Hematopoietic multipotent progenitor cell treated with erythropoietin and hydrocortisone succinate and interleukin-3 and kit ligand, for 4 days (in vitro differentiated cells): ENCODE measurements at regions not wholly inside any gene's neighbourhood (a gene's known extent, or its start where the extent isn't known, plus 50 kb on each side); places are given as distances from the start of the nearest gene placed in this dataset.

ENCODE experiments used
- DNase-seq: peaks from one replicate; pipeline ENCODE4 v3.0.0-alpha.2; 2015

DNA sequence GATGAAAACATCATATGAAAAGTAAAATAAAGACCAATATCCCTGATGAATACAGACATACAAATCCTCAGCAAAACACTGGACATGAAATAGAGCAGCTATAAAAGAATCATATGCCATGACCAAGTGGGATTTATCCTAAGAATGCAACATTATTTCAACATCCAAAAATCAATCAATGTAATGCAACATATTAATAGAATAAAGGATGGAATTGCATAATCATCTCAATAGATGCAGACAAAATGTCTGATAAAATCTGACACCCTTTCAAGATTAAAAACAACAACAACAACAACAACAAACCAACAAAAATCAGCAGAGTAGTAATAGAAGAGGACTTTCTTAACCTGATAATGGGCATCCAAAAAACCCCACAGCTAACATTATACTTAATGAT is 63.8 kb upstream of the IL1R1 start:
- DNase-seq = no peak

DNA sequence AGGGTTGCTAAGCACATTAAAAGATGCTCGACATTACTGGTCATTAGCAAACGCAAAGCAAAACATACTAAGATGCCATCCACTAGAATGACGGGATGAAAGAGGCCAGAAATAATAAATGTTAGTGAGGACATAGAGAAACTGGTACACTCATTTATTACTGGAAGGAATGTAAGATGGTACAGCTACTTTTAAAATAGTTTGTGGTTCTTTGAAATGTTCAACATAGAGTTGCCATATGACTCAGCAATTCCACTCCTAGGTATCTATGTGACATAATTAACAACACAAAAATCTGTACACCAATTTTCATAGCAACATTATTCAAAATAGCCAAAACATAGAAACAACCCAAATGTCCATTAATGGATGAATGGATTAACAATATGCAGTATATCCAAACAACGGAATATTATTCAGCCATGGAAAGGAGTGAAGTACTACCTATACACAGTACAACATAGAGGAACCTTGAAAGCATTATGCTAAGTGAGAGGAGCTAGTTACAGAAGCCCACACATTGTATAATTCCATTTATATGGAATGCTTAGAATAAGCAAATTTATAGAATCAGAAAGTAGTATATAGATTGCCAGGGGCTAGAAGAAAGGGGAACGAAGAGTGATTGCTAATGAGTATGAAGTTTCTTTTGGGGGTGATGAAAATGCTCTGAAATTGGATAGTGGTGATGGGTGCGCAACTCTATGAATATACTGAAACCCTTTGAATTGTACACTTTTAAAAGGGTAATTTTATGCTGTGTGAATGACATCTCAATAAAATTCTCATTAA is 61.9 kb upstream of the IL1R1 start:
- DNase-seq = peak; percentile 36

DNA sequence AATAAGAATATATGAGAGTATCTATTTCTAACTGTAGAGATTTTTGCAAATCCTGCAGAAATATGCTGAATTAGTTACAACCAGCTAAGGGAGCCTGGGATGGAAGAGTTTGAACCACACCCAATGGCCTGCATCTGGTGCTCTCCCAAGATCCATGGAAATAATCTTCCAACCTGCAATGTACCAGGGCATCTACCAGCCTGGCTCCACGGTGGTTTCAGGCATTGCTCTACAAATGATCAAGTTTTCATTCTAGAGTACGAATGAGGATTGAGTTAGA is 61.4 kb upstream of the IL1R1 start:
- no peak for DNase-seq

DNA sequence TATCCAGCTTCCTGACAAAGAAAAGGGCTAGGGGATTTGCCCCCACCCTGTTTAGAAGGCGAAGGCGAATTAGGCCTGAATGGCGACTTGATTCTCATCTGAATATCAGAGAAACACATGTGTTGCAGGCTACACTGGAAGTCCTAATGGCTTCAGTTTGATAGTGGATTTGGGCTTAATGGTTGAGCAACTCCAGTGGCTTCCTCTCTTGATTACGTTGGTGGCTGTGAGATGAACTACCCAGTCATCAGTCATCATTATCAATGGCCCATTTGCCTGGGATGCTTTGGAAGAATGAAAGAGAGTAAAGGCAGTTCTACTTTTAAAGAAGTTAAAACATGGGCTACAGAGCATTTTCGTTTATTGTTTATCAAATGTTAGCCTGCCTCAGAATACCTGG is 60.9 kb upstream of the IL1R1 start:
- DNase-seq = peak; percentile 51

DNA sequence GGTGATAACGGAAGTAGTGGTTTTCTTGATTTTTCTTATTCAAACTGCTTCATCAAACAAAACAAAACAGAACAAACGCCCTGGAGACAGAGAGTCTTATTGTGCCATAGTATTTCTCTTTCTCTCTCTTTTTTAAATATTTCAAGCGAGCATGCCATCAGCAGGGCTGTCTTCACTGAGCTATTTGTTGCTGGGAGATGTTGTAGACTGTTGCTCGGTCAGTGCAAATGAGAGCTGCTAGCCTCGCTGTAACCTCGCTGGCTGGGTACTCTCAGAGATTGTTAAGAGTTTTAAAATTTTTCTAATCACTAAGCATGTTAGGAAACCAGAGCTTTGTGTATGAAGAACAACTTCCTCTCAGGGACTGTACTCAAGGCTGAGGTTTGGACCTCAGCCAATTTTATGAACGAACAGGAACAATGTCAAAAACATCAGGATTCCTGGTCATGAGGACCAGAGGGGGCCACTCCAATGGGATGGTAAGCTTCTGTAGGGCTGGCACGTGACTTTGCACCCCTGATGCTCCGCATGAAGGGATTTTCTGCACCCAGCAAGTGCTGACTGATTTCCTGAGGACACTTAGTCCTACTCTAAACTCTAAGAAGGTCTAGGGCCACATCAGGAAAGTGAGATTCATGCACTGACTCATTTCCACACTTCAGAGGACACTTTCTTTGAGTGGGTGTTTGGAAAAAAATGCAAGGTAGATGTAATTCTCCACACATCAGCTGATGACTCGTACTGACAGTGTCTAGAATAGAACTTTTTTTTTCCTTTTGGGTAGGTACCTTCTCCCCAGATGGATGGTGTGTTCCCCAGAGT is 59.8 kb upstream of the IL1R1 start:
- DNase-seq = peak; percentile 88

DNA sequence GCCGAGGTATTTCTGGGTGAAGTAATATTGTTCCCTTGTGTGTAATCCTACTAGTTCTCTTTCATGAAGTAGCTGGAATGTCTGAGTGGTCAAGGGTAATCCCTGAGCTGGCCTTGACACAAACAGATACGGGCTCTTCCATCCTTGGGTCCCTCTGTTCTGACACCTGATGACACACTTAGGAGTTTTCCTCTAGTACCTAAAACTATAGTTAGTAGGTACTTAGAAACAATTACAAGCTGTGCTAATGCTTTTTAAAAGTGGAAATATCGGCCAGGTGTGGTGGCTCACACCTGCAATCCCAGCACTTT is 59.2 kb upstream of the IL1R1 start:
- no peak for DNase-seq

DNA sequence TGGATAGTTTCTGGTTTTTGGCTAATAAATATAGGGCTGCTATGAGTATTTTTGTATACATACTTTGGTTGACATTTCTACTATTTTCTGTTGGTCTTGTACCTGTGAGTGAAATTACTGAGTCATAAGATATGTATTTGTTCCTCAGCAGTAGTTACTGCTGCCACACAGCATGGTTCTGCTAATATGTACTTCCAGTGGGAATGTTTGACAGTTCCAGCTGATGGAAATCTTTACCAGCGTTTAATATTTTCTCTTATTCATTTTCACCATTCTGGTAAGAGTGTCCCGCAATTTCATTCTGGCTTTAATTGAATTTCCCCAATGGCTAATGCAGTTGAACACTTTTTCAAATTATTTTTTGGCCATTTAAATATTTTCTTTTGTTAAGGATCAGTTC is 57.9 kb upstream of the IL1R1 start:
- DNase-seq = no peak

DNA sequence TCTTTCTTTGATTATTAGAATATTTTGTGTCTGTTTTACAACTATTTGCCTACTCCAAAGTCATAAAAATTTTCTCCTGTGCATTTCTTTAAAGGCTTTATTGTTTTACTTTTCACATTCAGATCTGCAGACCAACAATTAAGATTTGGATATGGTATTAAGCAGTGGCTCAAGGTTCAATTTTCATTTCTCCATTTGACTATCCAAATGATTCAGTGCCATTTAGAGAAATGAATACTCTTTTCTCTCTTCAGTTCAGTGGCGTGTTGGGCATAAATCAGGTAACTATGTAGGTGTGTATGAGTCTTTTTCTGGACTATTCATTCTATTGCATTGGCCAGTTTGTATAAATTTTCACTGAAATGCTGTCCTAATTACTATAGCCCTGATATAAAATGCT is 57.3 kb upstream of the IL1R1 start:
- DNase-seq = no peak

DNA sequence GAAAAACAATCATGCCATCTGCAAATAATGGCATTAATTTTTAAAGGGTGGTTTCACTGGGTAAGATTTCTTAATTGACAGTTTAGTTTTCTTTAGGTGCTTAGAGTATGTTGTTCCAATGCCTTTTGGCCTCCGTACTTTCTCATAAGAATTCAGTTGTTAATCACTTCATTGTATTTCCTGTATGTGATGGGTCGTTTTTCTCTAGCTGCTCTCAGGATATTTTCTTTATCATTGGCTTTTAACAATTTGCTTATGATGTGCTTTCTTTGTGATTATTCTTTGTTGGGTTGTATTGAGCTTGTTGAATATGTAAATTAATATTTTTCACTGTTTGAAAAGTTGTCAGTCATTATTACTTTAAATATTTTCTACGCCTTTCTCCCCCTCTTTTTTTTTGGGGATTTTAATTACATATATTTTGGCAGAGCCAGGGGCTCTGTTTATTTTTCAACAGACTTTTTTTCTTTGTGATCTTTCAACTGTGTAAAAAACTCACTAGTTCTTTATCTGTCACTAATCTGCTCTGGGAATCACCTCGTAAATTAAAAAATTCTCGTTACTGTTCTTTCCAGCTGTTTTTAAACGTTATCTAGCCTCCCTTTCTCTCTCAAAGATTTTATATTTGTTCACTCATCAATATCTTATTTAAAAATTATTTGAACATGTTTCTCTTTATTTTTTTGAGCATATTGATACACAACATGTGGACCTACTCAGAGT is 56.2 kb upstream of the IL1R1 start:
- DNase-seq = no peak

DNA sequence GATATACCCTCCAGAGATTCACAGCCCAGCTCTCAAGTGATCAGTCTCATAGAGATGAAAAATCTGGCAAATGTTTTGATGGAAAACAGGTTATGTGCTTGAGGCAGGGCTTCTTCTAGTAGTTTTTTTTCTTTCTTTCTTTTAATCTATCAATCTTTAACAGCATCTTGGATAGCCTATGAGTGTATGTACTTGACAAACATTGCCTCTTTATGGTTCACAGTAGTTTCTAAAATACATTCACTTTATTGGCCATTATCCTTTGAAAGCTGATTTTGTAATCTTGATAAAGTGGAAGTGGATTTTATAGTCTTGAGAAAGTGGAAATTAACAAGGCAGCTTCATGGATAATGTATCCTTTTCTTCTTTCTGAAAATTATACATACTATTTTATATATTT is 51.4 kb upstream of the IL1R1 start:
- DNase-seq = no peak

DNA sequence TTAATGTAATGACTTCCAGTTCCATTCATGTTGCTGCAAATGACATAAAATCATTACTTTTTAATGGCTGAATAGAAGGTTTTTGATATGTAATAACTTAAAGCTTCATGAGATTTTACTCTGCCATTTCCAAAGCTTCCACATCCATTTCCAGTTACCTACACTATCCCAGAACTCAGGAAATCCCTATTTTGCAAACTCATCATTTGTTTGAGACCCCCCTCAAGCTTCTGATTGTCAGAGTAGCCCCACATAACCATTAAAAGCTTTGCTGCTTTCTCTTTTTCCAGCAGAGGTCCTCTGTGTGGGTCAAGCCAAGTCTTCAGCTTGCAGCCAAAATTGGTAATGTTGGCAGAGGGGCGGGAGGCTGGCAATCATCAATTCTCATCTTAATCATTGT is 50.6 kb upstream of the IL1R1 start:
- no peak for DNase-seq

DNA sequence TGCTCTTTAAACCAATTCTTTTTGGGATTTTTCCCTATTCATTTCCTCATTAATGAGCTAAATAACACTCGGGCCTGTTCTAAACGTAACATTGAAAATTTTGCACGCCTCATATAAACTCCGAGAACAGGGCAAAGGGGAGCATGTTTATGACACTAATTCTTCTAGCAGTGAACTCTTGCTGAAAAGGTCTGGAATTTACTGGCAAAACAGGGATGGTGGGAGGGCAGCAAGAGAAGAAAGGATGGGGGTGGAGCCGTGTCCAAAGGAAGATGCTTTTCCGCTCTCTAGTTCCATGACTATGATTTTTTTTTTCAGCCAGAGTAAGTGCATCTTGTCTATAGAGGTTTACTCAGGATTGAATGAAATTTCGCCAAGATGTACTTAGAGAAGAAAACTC is 50.0 kb upstream of the IL1R1 start:
- no peak for DNase-seq
